DOHH2 (cell line): ENCODE measurements at regions not wholly inside any gene's neighbourhood (a gene's known extent, or its start where the extent isn't known, plus 50 kb on each side); places are given as distances from the start of the nearest gene placed in this dataset.

Experiments used
- H3F3A ChIP-seq: fragments of 200-600 bp; sonication (generic), shearing (Covaris generic); 2 replicates; pipeline ENCODE4 v1.6.0; 2016; ENCODE audit warnings: antibody characterized with exemption, mild to moderate bottlenecking; ENCODE audit not compliant: control insufficient read depth, insufficient read depth
- H3K27ac ChIP-seq: fragments of 200-600 bp; sonication (generic); 2 replicates; pipeline ENCODE4 v1.5.1; 2014; ENCODE audit warnings: low read depth, mild to moderate bottlenecking, low read length, moderate library complexity
- H3K27me3 ChIP-seq: fragments of 200-600 bp; sonication (generic); 2 replicates; pipeline ENCODE4 v1.6.1; 2014; ENCODE audit warnings: mild to moderate bottlenecking, low read length, mixed read lengths; ENCODE audit not compliant: control insufficient read depth
- H3K36me3 ChIP-seq: fragments of 200-600 bp; sonication (generic); 2 replicates; pipeline ENCODE4 v1.6.1; 2014; ENCODE audit warnings: mild to moderate bottlenecking, low read length, moderate library complexity, mixed read lengths; ENCODE audit not compliant: control insufficient read depth
- H3K4me1 ChIP-seq: fragments of 200-600 bp; sonication (generic); 2 replicates; pipeline ENCODE4 v1.6.1; 2014; ENCODE audit warnings: mild to moderate bottlenecking, low read length, mixed read lengths; ENCODE audit not compliant: control insufficient read depth
- H3K4me2 ChIP-seq: fragments of 200-600 bp; sonication (generic); 2 replicates; pipeline ENCODE4 v1.6.0; 2014; ENCODE audit warnings: mild to moderate bottlenecking, low read length, moderate library complexity
- H3K4me3 ChIP-seq: fragments of 200-600 bp; sonication (generic); 2 replicates; pipeline ENCODE4 v1.5.1; 2014; ENCODE audit warnings: mild to moderate bottlenecking, low read length, mixed read lengths
- H3K79me2 ChIP-seq: fragments of 200-600 bp; sonication (generic); 2 replicates; pipeline ENCODE4 v1.6.1; 2014; ENCODE audit warnings: mild to moderate bottlenecking, low read length, mixed read lengths; ENCODE audit not compliant: control insufficient read depth
- H3K9me2 ChIP-seq: fragments of 200-600 bp; sonication (generic); replicated peaks from 2 replicates; pipeline ENCODE4 v1.6.1; 2014; ENCODE audit warnings: mild to moderate bottlenecking, low read length, mixed read lengths; ENCODE audit not compliant: control insufficient read depth
- H3K9me3 ChIP-seq: fragments of 200-600 bp; sonication (generic); 2 replicates; pipeline ENCODE4 v1.6.1; 2014; ENCODE audit warnings: antibody characterized with exemption, low read length, mixed read lengths; ENCODE audit not compliant: control insufficient read depth, insufficient read depth
- H4K20me1 ChIP-seq: fragments of 200-600 bp; sonication (generic); 2 replicates; pipeline ENCODE4 v1.6.0; 2014; ENCODE audit warnings: low read depth, mild to moderate bottlenecking, antibody characterized with exemption, low read length, moderate library complexity; ENCODE audit not compliant: control insufficient read depth, insufficient read depth
- CTCF ChIP-seq: fragments of 200-600 bp; sonication (generic); IDR thresholded peaks from one replicate; pipeline ENCODE4 v1.5.1; 2014; ENCODE audit warnings: antibody characterized with exemption, mild to moderate bottlenecking, low read depth, low read length; ENCODE audit not compliant: poor library complexity, severe bottlenecking
- EZH2phosphoT487 ChIP-seq: fragments of 200-600 bp; sonication (generic); IDR thresholded peaks from 2 replicates; pipeline ENCODE4 v1.6.1; 2017; ENCODE audit warnings: borderline replicate concordance, mild to moderate bottlenecking, antibody characterized with exemption, low read length, moderate library complexity, mixed read lengths

GRCh38 chr7:351681-352480 lies 61.9 kb downstream of the FOXL3 start:
- TF ChIP-seq CTCF: no peak
- TF ChIP-seq EZH2phosphoT487: no peak
- Histone ChIP-seq H3K9me3 (peaks cover 77% of the 10 kb centered on the region; the same call in 1 of the 2 replicates), H3K4me2 (no peak overlapping the region), H4K20me1 (no peaks in the 10 kb centered on the region), H3K9me2 (no peaks in the 10 kb centered on the region), H3K79me2 (no peaks in the 10 kb centered on the region), H3K27ac (no peak overlapping the region), H3F3A (no peaks in the 10 kb centered on the region), H3K4me1 (no peaks in the 10 kb centered on the region), H3K36me3 (no peaks in the 10 kb centered on the region), H3K27me3 (no peaks in the 10 kb centered on the region), H3K4me3 (no peak overlapping the region)

- no peaks in the 10 kb centered on the region for H4K20me1 ChIP-seq
- TF ChIP-seq EZH2phosphoT487: no peak
- TF ChIP-seq CTCF: no peak
- no peaks in the 10 kb centered on the region for H3F3A ChIP-seq
- no peaks in the 10 kb centered on the region for H3K79me2 ChIP-seq
- H3K27ac ChIP-seq: no peak overlapping the region
- no peak overlapping the region for H3K4me2 ChIP-seq
- H3K9me2 ChIP-seq: no peaks in the 10 kb centered on the region
- no peaks in the 10 kb centered on the region for H3K4me1 ChIP-seq
- no peaks in the 10 kb centered on the region for H3K36me3 ChIP-seq
- H3K9me3 ChIP-seq: peaks cover 73% of the 10 kb centered on the region; the same call in 1 of the 2 replicates
- no peaks in the 10 kb centered on the region for H3K27me3 ChIP-seq
- H3K4me3 ChIP-seq: no peak overlapping the region
These were observed 63.9 kb downstream of the FOXL3 start for GRCh38 chr7:353746-354325.

- TF ChIP-seq CTCF: no peak
- TF ChIP-seq EZH2phosphoT487: no peak
- Histone ChIP-seq H3K4me1 (no peaks in the 10 kb centered on the region), H3K27me3 (no peaks in the 10 kb centered on the region), H3K9me3 (peaks cover 63% of the 10 kb centered on the region; the same call in 1 of the 2 replicates), H4K20me1 (no peaks in the 10 kb centered on the region), H3F3A (no peaks in the 10 kb centered on the region), H3K9me2 (no peaks in the 10 kb centered on the region), H3K4me3 (no peak overlapping the region), H3K27ac (no peak overlapping the region), H3K79me2 (no peaks in the 10 kb centered on the region), H3K4me2 (no peak overlapping the region), H3K36me3 (no peaks in the 10 kb centered on the region)
These were observed 64.9 kb downstream of the FOXL3 start for GRCh38 chr7:354597-355470.
